ENCODE measurements at regions not wholly inside any gene's neighbourhood (a gene's known extent, or its start where the extent isn't known, plus 50 kb on each side); places are given as distances from the start of the nearest gene placed in this dataset.

GRCh38 chr11:115030166-115030565, 351.8 kb downstream of the NXPE2 start:
- DNase-seq (ENCODE audit: low spot score): no peak

DNA sequence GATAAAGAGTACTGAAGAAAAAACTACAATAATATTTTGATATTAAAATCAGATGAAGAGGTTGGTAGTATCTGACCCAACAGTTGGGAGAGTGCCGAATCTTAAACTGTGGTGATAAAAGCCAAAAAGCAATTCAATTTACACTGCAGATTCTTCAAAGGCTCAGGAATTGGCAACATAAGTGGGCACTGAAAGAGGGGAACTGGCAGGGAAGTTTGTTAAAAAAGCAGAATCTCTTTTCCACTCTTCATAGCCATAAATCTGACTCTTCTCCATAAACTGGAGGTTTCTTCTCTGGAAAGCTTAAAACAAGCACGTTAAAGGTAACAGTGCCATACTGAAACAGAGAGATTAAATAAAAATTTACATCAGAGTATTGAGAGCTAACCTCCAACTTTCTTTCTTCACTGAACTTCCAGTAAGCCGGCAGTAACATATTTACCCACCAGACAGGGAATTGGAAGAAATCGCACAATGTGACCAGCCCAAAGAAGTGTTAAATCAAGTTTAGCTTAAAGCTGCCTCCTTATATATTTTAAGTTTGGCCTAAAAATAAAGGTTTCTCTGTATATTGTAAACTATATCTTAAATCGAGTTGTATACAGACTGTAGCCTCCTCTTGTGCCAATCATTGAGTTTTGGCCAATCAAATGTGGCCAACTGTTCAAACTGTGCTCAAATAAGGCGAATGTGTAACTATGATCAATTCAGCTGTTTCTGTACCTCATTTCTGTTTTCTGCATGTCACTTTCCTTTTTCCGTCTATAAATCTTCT, 358.3 kb downstream of the NXPE2 start:
- DNase-seq (ENCODE audit: low spot score): no peak

DNA sequence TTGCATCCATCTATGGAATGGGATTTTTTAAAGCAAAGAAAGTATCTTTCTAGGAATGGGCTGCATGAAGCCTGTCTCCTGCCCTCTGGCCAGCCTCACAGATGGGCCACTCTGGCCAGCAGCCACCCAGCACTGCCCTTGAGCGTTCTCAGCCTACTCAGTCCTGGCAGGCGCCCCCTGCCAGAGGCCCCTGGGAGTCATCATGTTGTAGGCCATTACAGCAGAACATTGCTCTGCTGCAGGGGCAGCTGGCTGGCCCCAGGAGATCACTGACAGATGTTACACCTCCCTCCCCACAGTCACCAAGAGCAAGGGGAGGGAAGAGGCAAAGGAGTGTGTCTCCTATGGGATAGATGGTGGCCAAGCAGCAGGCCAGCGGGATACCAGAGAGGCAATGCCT, 363.7 kb downstream of the NXPE2 start:
- DNase-seq (ENCODE audit: low spot score): no peak

GRCh38 chr11:115047631-115048030, 369.3 kb downstream of the NXPE2 start:
- no peak for DNase-seq (ENCODE audit: low spot score)

DNA sequence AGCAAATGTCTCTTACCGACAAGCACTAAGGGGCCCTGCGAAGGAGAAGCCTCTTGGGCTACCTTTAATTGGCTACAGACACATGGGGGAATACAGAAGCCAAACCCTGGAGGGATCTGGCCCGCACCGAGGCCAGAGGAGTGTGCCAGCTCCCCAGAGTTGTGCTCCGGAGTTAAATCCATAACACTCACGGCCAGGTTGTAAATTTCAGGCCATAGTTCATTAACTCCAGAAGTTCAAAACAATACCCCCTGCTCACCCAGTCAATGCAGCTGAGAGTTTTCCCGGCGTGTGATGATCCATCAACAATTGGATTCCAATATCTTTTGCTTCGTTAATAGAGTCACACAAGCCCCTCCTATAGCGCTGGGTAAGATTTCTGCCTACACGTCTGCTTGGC, 371.5 kb downstream of the NXPE2 start:
- no peak for DNase-seq (ENCODE audit: low spot score)

GRCh38 chr11:115050756-115051155, 372.4 kb downstream of the NXPE2 start:
- DNase-seq (ENCODE audit: low spot score): no peak

GRCh38 chr11:115051938-115052590, 373.7 kb downstream of the NXPE2 start:
- DNase-seq (ENCODE audit: low spot score): no peak

DNA sequence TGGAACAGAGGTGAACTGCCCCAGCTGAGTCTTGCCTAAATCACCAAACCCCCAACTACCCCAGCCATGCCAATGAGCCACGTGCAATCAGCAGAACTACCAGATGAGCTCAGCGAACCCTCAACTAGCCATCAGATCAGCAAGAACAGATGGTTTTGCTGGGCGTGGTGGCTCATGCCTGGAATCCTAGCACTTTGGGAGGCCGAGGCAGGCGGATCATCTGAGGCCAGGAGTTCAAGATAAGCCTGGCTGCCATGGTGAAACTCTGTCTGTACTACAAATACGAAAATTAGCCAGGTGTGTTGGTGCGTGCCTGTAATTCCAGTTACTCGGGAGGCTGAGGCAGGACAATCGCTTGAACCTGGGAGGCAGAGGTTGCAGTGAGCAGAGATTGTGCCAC, 374.3 kb downstream of the NXPE2 start:
- no peak for DNase-seq (ENCODE audit: low spot score)

DNA sequence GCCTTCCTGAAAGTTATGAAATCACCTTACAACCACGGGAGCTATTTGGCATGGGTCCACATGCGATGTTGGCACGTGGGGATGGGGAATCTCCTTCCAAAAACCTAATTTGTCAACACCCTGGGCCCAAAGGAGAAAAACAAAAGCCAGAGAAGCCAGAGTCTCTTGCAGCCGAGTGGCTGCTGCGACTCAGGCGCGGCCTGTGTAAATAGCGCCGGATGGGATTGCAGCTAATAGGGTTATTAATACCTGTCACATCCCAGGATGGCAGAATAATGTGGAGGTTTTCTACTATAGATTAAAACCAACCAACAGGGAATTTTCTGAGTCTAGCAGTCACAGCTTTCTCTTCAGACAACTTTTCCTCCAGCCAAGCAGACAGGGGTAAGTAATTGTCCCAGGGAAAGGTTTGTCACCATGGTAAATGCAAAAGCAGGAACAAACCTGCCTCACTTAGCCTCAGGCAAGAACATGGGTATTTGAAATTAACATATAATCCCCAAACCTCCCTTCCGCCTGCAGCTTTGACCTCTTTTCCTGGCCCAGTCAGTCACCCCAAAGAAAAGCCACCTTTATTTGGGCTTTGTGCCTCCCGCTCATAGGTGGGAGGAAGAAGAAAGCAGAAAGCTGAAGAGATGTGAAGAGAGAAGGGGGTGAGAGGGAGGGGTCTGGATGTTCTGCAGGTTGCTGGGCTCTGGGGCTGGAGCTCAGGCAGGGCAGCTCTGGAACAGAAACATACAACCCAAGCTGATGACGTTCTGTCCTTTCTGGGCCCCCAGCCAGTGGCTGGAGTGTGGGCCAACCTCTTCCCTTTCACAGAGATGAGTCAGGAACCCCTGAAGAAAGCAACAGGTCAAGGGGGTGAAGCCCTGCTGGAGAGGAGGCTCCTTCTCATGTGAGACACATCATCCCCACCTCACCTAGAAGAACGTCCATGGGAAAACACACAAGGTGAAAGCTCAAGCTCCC, 376.5 kb downstream of the NXPE2 start:
- no peak for DNase-seq (ENCODE audit: low spot score)

GRCh38 chr11:115056514-115056913, 378.2 kb downstream of the NXPE2 start:
- DNase-seq (ENCODE audit: low spot score): no peak

DNA sequence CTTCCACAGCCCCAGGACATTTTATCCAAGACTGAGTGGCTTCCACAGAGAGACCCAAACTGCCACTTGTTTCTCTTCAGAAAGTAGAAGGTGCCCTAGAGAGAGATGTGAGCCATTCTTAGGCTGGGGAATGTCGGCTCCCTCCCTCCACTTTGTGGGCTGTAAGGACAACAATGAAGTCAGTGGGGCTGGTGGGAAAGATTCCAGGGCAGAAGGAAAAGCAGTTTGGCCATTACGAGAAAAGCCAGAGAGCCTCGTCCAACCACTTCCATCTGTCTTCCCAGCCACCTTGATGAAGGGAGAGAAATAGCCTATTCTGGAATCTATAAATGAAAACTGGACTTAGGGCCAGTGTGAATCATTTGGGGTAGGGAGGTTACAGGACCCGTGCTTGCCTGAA, 382.5 kb downstream of the NXPE2 start:
- DNase-seq (ENCODE audit: low spot score): no peak

- DNase-seq (ENCODE audit: low spot score): no peak
Measured at GRCh38 chr11:115065314-115065713, 387.0 kb downstream of the NXPE2 start.

- no peak for DNase-seq (ENCODE audit: low spot score)
Measured at GRCh38 chr11:115065830-115066664, 387.7 kb downstream of the NXPE2 start.

DNA sequence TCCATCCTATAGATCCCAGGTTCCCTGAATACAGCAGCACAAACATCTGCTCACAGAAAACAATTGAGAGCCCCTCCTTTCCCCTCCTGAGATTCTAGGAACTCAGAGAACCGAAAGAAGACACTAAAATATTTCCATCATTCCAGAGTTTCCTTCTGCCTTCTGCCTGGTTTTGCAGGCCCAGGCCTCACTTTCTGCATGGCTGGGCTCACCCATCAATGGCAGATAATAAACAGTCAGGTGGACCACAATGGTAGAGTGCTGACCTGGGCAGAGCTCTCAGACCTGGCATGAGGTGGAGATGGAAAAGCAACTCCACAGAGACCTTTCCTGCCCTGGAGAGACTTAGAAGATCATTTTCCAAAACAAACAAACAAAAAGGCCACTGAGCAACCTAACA, 389.1 kb downstream of the NXPE2 start:
- no peak for DNase-seq (ENCODE audit: low spot score)

GRCh38 chr11:115067900-115068530, 389.7 kb downstream of the NXPE2 start:
- DNase-seq (ENCODE audit: low spot score): no peak

DNA sequence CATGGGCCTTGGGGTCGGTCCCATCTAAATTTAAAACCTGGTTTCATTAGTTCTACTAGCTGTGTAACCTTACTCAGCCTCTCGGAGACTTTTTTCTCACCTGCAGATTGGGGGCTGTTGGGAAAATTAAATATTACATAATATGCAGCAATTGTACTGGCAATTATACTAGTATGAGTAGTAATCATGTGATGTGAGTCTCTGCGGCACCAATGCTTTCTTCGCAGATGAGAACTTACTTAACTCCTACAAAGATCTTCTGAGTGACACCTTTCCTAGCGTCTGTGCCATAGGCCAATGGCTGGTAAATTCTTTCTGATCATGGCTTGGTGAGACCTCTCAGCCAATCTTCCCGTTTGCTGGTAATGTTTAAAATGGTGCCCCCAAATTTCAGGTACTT, 391.3 kb downstream of the NXPE2 start:
- no peak for DNase-seq (ENCODE audit: low spot score)

DNA sequence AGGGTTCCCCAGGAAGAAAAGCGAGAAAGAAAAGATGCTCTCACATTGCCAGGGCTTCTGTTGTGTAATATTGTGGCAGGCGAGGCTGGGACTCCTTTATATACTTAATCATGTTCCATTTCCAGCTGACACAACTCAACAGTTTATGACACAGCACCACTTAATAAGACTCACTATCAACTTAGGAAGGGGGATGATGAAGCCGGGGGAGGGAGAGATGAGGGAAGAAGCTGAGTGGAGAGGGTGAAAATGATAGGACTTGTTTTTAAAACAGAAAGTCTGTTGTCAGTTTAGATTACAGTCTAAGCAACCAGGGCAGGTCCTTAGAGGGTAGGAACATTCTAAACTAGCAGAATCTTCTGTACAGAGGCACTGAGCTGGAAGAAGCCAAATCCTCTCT, 397.0 kb downstream of the NXPE2 start:
- DNase-seq (ENCODE audit: low spot score): no peak

DNA sequence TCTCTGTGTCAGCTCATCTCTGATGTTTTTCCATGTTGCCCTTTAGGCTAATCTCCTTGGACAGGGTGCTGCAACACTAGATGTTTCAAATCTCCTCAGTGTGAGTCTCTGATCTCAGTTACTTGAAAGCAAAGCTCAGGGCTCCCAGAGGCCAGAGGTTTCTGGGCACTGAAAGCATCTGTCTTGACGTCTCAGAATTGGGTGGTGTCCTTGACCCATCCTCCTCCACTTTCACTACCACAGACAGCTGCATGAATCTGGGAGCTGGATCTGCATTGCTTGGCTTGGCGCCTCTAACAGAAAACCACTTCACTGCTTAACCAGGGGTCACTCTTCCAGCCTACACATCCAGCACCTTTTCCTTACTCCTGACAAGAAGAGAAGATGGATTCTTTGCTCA, 399.4 kb downstream of the NXPE2 start:
- DNase-seq (ENCODE audit: low spot score): no peak

DNA sequence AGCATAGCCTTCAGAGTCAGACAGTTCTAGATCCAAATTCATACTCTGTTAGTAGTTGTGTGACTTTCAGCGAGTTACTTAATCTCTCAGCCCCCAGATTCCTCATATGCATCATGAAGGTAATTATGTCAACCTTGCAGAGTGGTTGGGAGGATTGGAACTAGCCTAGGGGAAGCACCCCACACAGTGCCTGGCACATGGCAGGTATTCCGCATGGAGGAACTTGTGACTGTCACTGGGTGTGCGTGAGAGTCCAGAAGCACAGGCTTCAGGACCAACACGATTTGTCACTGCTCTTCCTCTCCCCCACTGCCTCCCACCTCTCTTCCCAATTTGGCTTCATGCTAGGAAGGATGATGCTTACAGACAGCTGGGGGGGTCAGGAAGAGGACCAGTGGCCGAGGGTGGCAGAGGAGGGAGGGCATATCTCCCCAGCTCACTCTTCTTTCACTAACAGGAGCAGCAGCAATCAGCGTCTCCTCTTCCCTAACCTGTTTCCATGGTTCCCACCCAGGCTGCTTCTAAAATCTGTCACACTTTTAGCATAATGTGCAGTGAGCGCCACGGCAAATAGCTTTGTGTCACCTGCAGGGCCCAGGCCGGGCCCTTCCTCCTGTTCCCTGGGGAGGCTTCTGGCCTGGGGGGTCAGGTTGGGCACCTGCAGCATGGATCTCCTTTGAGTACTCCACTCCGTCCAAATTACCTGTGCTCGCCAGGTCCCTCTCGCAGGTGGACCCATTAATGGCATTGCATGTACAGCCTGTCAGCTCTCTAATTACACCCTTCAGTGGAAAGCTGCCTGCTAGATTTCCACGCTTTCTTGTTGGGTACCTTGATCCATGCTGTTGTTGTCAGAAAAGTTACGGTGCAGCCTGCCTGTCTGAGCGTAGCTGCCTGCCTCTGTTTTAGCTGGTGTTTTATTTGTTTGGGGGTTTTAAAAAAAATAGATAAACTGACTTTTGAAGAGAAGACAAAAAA, 400.4 kb downstream of the NXPE2 start:
- DNase-seq (ENCODE audit: low spot score): no peak

Measured in HuH-7 (cell line).